Upper lobe of left lung (tissue), 6 donors: ENCODE measurements at regions not wholly inside any gene's neighbourhood (a gene's known extent, or its start where the extent isn't known, plus 50 kb on each side); places are given as distances from the start of the nearest gene placed in this dataset.

Source experiments
- ATAC-seq, 2 donors: fragments of 200-7000 bp; cut with Tn5 transposase; one replicate each; pipeline ENCODE4 v1.9.1; 2022; ENCODE audit warnings: mild to moderate bottlenecking in 2 of 2, moderate library complexity in 2 of 2; ENCODE audit not compliant: low FRiP score in 2 of 2
- DNase-seq, 2 donors: peaks; one replicate each; pipeline ENCODE4 v3.0.0-alpha.2; 2019 to 2020
- H3K27ac ChIP-seq, 4 donors: fragments of 200-600 bp; sonication (generic); one replicate each; pipeline ENCODE4 v1.5.1; 2016 to 2019
- H3K27me3 ChIP-seq, 4 donors: fragments of 200-600 bp; sonication (generic); one replicate each; pipeline ENCODE4 v1.5.1; 2017 to 2019
- H3K36me3 ChIP-seq, 4 donors: fragments of 200-600 bp; sonication (generic); one replicate each; pipeline ENCODE4 v1.5.1; 2016 to 2019
- H3K4me1 ChIP-seq, 4 donors: fragments of 200-600 bp; sonication (generic); one replicate each; pipeline ENCODE4 v1.5.1; 2018 to 2019
- H3K4me3 ChIP-seq, 4 donors: fragments of 200-600 bp; sonication (generic); one replicate each; pipeline ENCODE4 v1.5.1; 2017 to 2019; ENCODE audit warnings: mild to moderate bottlenecking in 2 of 4, moderate library complexity in 1 of 4
- H3K9me3 ChIP-seq, 4 donors: fragments of 200-600 bp; sonication (generic); one replicate each; pipeline ENCODE4 v1.5.1; 2018 to 2019
- CTCF ChIP-seq, 6 experiments: fragments of 450-650 bp in 4 of 6; fragments of 200-600 bp in 2 of 6; sonication (generic) in 2 of 6; IDR thresholded peaks; one replicate each; pipeline ENCODE4 v1.5.1; 2016 to 2019; ENCODE audit warnings: antibody characterized with exemption in 6 of 6
- EP300 ChIP-seq, 4 donors: sonication (generic); formaldehyde crosslinking; IDR thresholded peaks; one replicate each; pipeline ENCODE4 v1.5.1; 2017; ENCODE audit warnings: antibody characterized with exemption in 4 of 4, control low read depth in 2 of 4
- POLR2A ChIP-seq, 4 donors: fragments of 450-650 bp; IDR thresholded peaks; one replicate each; pipeline ENCODE4 v1.5.1; 2016 to 2017; ENCODE audit warnings: antibody characterized with exemption in 4 of 4, mild to moderate bottlenecking in 2 of 4
- POLR2AphosphoS5 ChIP-seq, 2 donors: sonication (generic); formaldehyde crosslinking; IDR thresholded peaks; one replicate each; pipeline ENCODE4 v1.5.1; 2017; ENCODE audit warnings: antibody characterized with exemption in 2 of 2
- WGBS, 2 donors: methylation state at CpG; one replicate each; pipeline ENCODE4 v1.1.5; 2017 to 2018; 5-methylcytosine and 5-hydroxymethylcytosine counted together
- donor health status: DM: no; HTN: no; CAD: no; lungs with moderate emphysema.
- donor health status: DM: no; HTN: yes; CAD: no; lungs with severe emphysema.

- Histone ChIP-seq H3K36me3 (no peaks in the 10 kb centered on the region), H3K4me1 (no peaks in the 10 kb centered on the region), H3K27ac (no peak overlapping the region), H3K4me3 (no peak overlapping the region), H3K27me3 (no peaks in the 10 kb centered on the region), H3K9me3 (no peaks in the 10 kb centered on the region)
- DNase-seq (no peak), ATAC-seq (no peak)
- TF ChIP-seq POLR2A (IDR thresholded peaks at IDR 0.05) (no peak), CTCF (IDR thresholded peaks at IDR 0.05) (no peak), EP300 (IDR thresholded peaks at IDR 0.05) (no peak), POLR2AphosphoS5 (IDR thresholded peaks at IDR 0.05) (no peak)
- WGBS, 2 donors = 60 to 92% methylated on average over 1 of the region's 1 CpG
These were observed 62.4 kb upstream of the EMX2 start for GRCh38 chr10:117480097-117480496.

GRCh38 chr10:117477961-117478670, 64.4 kb upstream of the EMX2 start:
- Histone ChIP-seq H3K4me3 (no peak overlapping the region), H3K27me3 (no peaks in the 10 kb centered on the region), H3K36me3 (no peaks in the 10 kb centered on the region), H3K9me3 (no peaks in the 10 kb centered on the region), H3K4me1 (no peaks in the 10 kb centered on the region), H3K27ac (no peak overlapping the region)
- TF ChIP-seq CTCF (IDR thresholded peaks at IDR 0.05) = no peak
- no peak for TF ChIP-seq POLR2A (IDR thresholded peaks at IDR 0.05)
- no peak for TF ChIP-seq EP300 (IDR thresholded peaks at IDR 0.05)
- TF ChIP-seq POLR2AphosphoS5 (IDR thresholded peaks at IDR 0.05) = no peak
- ATAC-seq = no peak
- 57 to 59% methylated on average over 5 of the region's 5 CpGs for WGBS, 2 donors
- no peak for DNase-seq

GRCh38 chr10:117477211-117477947, 65.2 kb upstream of the EMX2 start:
- H3K27me3 ChIP-seq = no peaks in the 10 kb centered on the region
- 44 to 66% methylated on average over 2 of the region's 2 CpGs for WGBS, 2 donors
- no peak overlapping the region for H3K4me3 ChIP-seq
- DNase-seq (no peak), ATAC-seq (peak in 1 of 2 donors; percentile 80)
- H3K27ac ChIP-seq = no peak overlapping the region
- no peaks in the 10 kb centered on the region for H3K36me3 ChIP-seq
- no peak for TF ChIP-seq EP300 (IDR thresholded peaks at IDR 0.05)
- no peak for TF ChIP-seq POLR2A (IDR thresholded peaks at IDR 0.05)
- TF ChIP-seq CTCF (IDR thresholded peaks at IDR 0.05) = no peak
- TF ChIP-seq POLR2AphosphoS5 (IDR thresholded peaks at IDR 0.05) = no peak
- no peaks in the 10 kb centered on the region for H3K4me1 ChIP-seq
- no peaks in the 10 kb centered on the region for H3K9me3 ChIP-seq

GRCh38 chr10:117476716-117477115, 65.8 kb upstream of the EMX2 start:
- Histone ChIP-seq H3K27me3 (no peaks in the 10 kb centered on the region), H3K4me1 (no peaks in the 10 kb centered on the region), H3K36me3 (no peaks in the 10 kb centered on the region), H3K9me3 (no peaks in the 10 kb centered on the region), H3K4me3 (no peak overlapping the region), H3K27ac (no peak overlapping the region)
- TF ChIP-seq POLR2AphosphoS5 (IDR thresholded peaks at IDR 0.05) (no peak), CTCF (IDR thresholded peaks at IDR 0.05) (no peak), EP300 (IDR thresholded peaks at IDR 0.05) (no peak), POLR2A (IDR thresholded peaks at IDR 0.05) (no peak)
- WGBS, 2 donors = 69% methylated on average over 3 of the region's 3 CpGs
- ATAC-seq (peak in 1 of 2 donors; percentile 44), DNase-seq (no peak)
